IPS-18a (cell line): ENCODE measurements at regions not wholly inside any gene's neighbourhood (a gene's known extent, or its start where the extent isn't known, plus 50 kb on each side); places are given as distances from the start of the nearest gene placed in this dataset.

ENCODE experiments used
- H3K27ac ChIP-seq: one replicate; pipeline ENCODE4 v1.5.1; 2013; ENCODE audit warnings: low read length
- H3K27me3 ChIP-seq: one replicate; pipeline ENCODE4 v1.6.1; 2013; ENCODE audit warnings: mild to moderate bottlenecking, low read length; ENCODE audit not compliant: control insufficient read depth, insufficient read depth
- H3K36me3 ChIP-seq: one replicate; pipeline ENCODE4 v1.6.1; 2013; ENCODE audit warnings: low read depth, low read length; ENCODE audit not compliant: control insufficient read depth
- H3K4me1 ChIP-seq: one replicate; pipeline ENCODE4 v1.6.1; 2013; ENCODE audit warnings: low read depth, low read length; ENCODE audit not compliant: control insufficient read depth
- H3K4me3 ChIP-seq: one replicate; pipeline ENCODE4 v1.5.1; 2013; ENCODE audit warnings: low read length
- H3K9ac ChIP-seq: one replicate; pipeline ENCODE4 v1.6.1; 2013; ENCODE audit warnings: mild to moderate bottlenecking, low read length, moderate library complexity
- H3K9me3 ChIP-seq: one replicate; pipeline ENCODE4 v1.6.1; 2013; ENCODE audit warnings: low read depth, low read length; ENCODE audit not compliant: control insufficient read depth

GRCh38 chr12:114477989-114478395 lies 72.0 kb upstream of the TBX5 start:
- no peaks in the 10 kb centered on the region for H3K9me3 ChIP-seq
- no peak overlapping the region for H3K27ac ChIP-seq
- no peak overlapping the region for H3K9ac ChIP-seq
- no peaks in the 10 kb centered on the region for H3K4me1 ChIP-seq
- H3K36me3 ChIP-seq, result no peaks in the 10 kb centered on the region
- H3K27me3 ChIP-seq, result peaks cover 83% of the 10 kb centered on the region
- H3K4me3 ChIP-seq, result no peak overlapping the region

DNA sequence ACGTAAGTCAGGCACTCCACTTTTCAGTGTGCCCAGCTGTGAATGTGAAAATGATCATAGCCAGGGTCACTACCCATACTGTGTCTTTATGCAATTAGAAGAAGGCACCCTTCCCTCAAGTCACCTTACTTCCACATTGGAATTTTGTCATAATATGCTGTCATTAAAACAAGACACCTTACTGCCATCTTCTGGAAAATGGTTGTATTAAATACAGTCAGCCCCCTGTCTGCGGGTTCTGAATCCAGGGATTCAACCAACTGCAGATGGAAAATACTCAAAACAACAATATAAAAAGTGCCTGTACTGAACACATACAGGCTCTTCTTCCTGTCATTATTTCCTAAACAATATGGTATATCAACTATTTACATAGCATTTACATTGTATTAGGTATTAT lies 70.2 kb upstream of the TBX5 start:
- Histone ChIP-seq H3K27me3 (peaks cover 80% of the 10 kb centered on the region), H3K9me3 (no peaks in the 10 kb centered on the region), H3K36me3 (no peaks in the 10 kb centered on the region), H3K9ac (no peak overlapping the region), H3K4me3 (no peak overlapping the region), H3K4me1 (no peaks in the 10 kb centered on the region), H3K27ac (no peak overlapping the region)

GRCh38 chr12:114473717-114474116 lies 67.8 kb upstream of the TBX5 start:
- H3K9ac ChIP-seq, result no peak overlapping the region
- H3K4me3 ChIP-seq, result no peak overlapping the region
- H3K27me3 ChIP-seq, result peaks cover 55% of the 10 kb centered on the region

DNA sequence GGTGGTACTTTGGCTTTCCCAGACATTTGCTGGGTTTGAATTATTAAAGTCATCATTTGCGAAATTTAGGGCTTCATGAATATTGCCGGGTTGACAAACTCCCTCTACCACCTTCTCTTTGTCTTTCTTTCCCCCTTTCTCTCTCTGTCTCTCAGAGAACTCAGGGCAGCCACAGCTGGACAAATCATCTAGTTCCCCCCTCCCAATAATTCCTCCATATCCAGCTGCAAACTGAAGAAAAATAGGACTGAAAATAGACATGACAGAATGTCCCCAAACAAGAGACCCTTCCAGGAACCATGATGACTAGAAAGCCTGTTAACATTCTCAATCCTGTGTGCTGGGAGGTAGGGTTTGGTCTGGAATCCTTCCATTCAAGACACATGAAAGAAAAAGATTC lies 67.1 kb upstream of the TBX5 start:
- no peaks in the 10 kb centered on the region for H3K9me3 ChIP-seq
- no peaks in the 10 kb centered on the region for H3K36me3 ChIP-seq
- no peak overlapping the region for H3K4me3 ChIP-seq
- no peak overlapping the region for H3K9ac ChIP-seq
- no peaks in the 10 kb centered on the region for H3K4me1 ChIP-seq
- peaks cover 48% of the 10 kb centered on the region for H3K27me3 ChIP-seq
- H3K27ac ChIP-seq, result no peak overlapping the region

More at GRCh38 chr12:114473717-114474116, 67.8 kb upstream of the TBX5 start:
- no peaks in the 10 kb centered on the region for H3K9me3 ChIP-seq
- H3K4me1 ChIP-seq, result no peaks in the 10 kb centered on the region
- H3K27ac ChIP-seq, result no peak overlapping the region
- no peaks in the 10 kb centered on the region for H3K36me3 ChIP-seq

DNA sequence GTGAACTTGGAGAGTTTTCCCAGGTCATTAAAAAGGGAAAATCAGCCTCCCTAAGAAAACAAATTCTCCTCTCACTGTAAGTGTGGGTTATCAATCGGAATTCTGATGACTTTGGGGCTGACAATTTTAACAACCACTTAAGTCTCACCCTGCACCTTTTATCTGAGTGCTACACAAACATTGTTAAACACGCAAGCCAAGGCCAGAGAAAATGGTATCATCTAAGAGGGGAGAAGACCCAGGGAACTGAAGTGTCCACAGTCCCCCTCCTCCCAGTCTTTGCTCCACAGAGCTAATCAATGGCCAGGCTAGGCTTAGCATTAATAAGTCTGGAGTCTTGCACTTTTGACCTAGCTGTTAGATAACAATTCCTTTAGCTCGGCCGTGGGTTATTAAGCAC lies 51.7 kb upstream of the TBX5 start:
- Histone ChIP-seq H3K27me3 (peaks cover 54% of the 10 kb centered on the region), H3K4me3 (no peak overlapping the region), H3K27ac (no peak overlapping the region)

More for the DNA sequence above, 51.7 kb upstream of the TBX5 start:
- no peaks in the 10 kb centered on the region for H3K36me3 ChIP-seq
- H3K9me3 ChIP-seq, result no peaks in the 10 kb centered on the region
- no peaks in the 10 kb centered on the region for H3K4me1 ChIP-seq
- no peak overlapping the region for H3K9ac ChIP-seq
